DMS153 treated with DMSO at 0.1 percent for 48 hours (cell line): ENCODE measurements at regions not wholly inside any gene's neighbourhood (a gene's known extent, or its start where the extent isn't known, plus 50 kb on each side); places are given as distances from the start of the nearest gene placed in this dataset.

Source experiments
- DNase-seq: peaks from one replicate; lab custom pipeline; 2025; ENCODE audit not compliant: unreplicated experiment; lab: John Stamatoyannopoulos, UW

GRCh38 chr2:16466133-16466820 is 199.4 kb downstream of the CYRIA start:
- DNase-seq: no peak

GRCh38 chr2:16464641-16465040 is 201.0 kb downstream of the CYRIA start:
- DNase-seq: no peak

GRCh38 chr2:16462958-16463357 is 202.7 kb downstream of the CYRIA start:
- no peak for DNase-seq

GRCh38 chr2:16461672-16462071 is 204.0 kb downstream of the CYRIA start:
- DNase-seq: no peak

GRCh38 chr2:16459606-16460005 is 206.0 kb downstream of the CYRIA start:
- no peak for DNase-seq

GRCh38 chr2:16454621-16455020 is 211.0 kb downstream of the CYRIA start:
- DNase-seq: no peak

- no peak for DNase-seq
These were observed 213.5 kb downstream of the CYRIA start for GRCh38 chr2:16452123-16452522.

- no peak for DNase-seq
These were observed 218.9 kb downstream of the CYRIA start for GRCh38 chr2:16446706-16447105.

GRCh38 chr2:16442971-16443370 is 222.7 kb downstream of the CYRIA start:
- DNase-seq: no peak

GRCh38 chr2:16441431-16441830 is 224.2 kb downstream of the CYRIA start:
- DNase-seq: no peak

GRCh38 chr2:16440898-16441297 is 224.7 kb downstream of the CYRIA start:
- no peak for DNase-seq

GRCh38 chr2:16438613-16439321 is 226.9 kb downstream of the CYRIA start:
- no peak for DNase-seq

GRCh38 chr2:16437189-16437588 is 228.4 kb downstream of the CYRIA start:
- DNase-seq: no peak

GRCh38 chr2:16434393-16434792 is 231.2 kb downstream of the CYRIA start:
- DNase-seq: no peak

- no peak for DNase-seq
These were observed 234.8 kb downstream of the CYRIA start for GRCh38 chr2:16430846-16431245.

- DNase-seq: no peak
These were observed 236.0 kb downstream of the CYRIA start for GRCh38 chr2:16429431-16430145.

GRCh38 chr2:16429002-16429401 is 236.6 kb downstream of the CYRIA start:
- no peak for DNase-seq

- no peak for DNase-seq
These were observed 239.9 kb downstream of the CYRIA start for GRCh38 chr2:16425462-16426336.

GRCh38 chr2:16420421-16420820 is 245.2 kb downstream of the CYRIA start:
- no peak for DNase-seq

GRCh38 chr2:16417726-16418125 is 247.9 kb downstream of the CYRIA start:
- DNase-seq: no peak

- no peak for DNase-seq
These were observed 249.0 kb downstream of the CYRIA start for GRCh38 chr2:16416651-16417050.
